Gastrocnemius medialis (tissue), 4 donors: ENCODE measurements at regions not wholly inside any gene's neighbourhood (a gene's known extent, or its start where the extent isn't known, plus 50 kb on each side); places are given as distances from the start of the nearest gene placed in this dataset.

Source experiments
- CTCF ChIP-seq, 5 experiments: fragments of 450-650 bp in 3 of 5; fragments of 200-600 bp in 2 of 5; sonication (generic) in 2 of 5; IDR thresholded peaks in 4 of 5; conservative IDR thresholded peaks in 1 of 5; 1 replicate in 4 of 5; 2 replicates in 1 of 5; pipeline ENCODE4 v1.5.1; 2016 to 2019; ENCODE audit warnings: antibody characterized with exemption in 5 of 5, mild to moderate bottlenecking in 3 of 5, moderate library complexity in 3 of 5
- POLR2A ChIP-seq, 2 donors: fragments of 450-650 bp; IDR thresholded peaks; one replicate each; pipeline ENCODE4 v1.6.1; 2017; ENCODE audit warnings: antibody characterized with exemption in 2 of 2, mild to moderate bottlenecking in 2 of 2, moderate library complexity in 2 of 2

DNA sequence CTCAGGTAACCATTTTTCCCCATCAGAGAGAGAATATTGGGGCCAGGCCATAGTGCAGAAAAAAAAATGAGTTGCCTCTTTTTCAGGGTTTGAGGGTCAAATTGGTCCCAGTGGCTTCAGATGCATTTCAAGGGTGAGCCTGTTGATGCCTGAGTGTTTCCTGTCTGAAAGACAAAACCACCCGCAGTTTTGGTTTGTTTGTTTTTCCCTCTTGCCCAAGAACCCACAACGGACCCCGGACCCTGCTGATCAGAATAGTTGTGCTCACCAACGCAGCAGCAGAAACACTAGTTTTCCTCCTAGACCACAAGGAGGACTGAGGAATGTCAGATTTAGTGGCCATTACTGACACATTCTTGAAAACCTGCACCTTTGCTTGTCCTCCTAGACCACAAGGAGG is 1433.1 kb downstream of the PLA2G4A start:
- TF ChIP-seq CTCF (IDR thresholded peaks at IDR 0.05 in 4 of 5, conservative IDR thresholded peaks at IDR 0.05 in 1 of 5) (no peak), POLR2A (IDR thresholded peaks at IDR 0.05) (no peak)
